Neural cell (in vitro differentiated cells): ENCODE measurements at regions not wholly inside any gene's neighbourhood (a gene's known extent, or its start where the extent isn't known, plus 50 kb on each side); places are given as distances from the start of the nearest gene placed in this dataset.

Experiments
- H2AFZ ChIP-seq: fragments of 200-600, 300-800 bp; sonication (generic), shearing (Covaris generic); 2 replicates; pipeline ENCODE4 v1.6.0; 2014; ENCODE audit warnings: low read depth, mild to moderate bottlenecking, antibody characterized with exemption, low read length, moderate library complexity
- H3F3A ChIP-seq: fragments of 200-600 bp; shearing (Covaris generic); 2 replicates; pipeline ENCODE4 v1.6.1; 2016; ENCODE audit warnings: mild to moderate bottlenecking, moderate library complexity, mixed read lengths, antibody characterized with exemption, low read length; ENCODE audit not compliant: insufficient read depth, poor library complexity, severe bottlenecking
- H3K27ac ChIP-seq: fragments of 200-600, 300-800 bp; sonication (generic), shearing (Covaris generic); 2 replicates; pipeline ENCODE4 v1.5.1; 2014; ENCODE audit warnings: mild to moderate bottlenecking, low read length, moderate library complexity
- H3K27me3 ChIP-seq: fragments of 300-800, 200-600 bp; sonication (generic), shearing (Covaris generic); 2 replicates; pipeline ENCODE4 v1.6.0; 2014; ENCODE audit warnings: mild to moderate bottlenecking, low read depth, low read length, moderate library complexity; ENCODE audit not compliant: insufficient read depth
- H3K36me3 ChIP-seq: fragments of 300-800, 200-600 bp; sonication (generic), shearing (Covaris generic); 2 replicates; pipeline ENCODE4 v1.5.1; 2014; ENCODE audit warnings: mild to moderate bottlenecking, antibody characterized with exemption, low read length, moderate library complexity; ENCODE audit not compliant: insufficient read depth
- H3K4me2 ChIP-seq: fragments of 300-800, 200-600 bp; sonication (generic), shearing (Covaris generic); 2 replicates; pipeline ENCODE4 v1.6.0; 2014; ENCODE audit warnings: mild to moderate bottlenecking, low read length
- H3K4me3 ChIP-seq: fragments of 300-800, 200-600 bp; sonication (generic), shearing (Covaris generic); 2 replicates; pipeline ENCODE4 v1.5.1; 2014; ENCODE audit warnings: mild to moderate bottlenecking, low read length, moderate library complexity
- H3K79me2 ChIP-seq: fragments of 200-600 bp; shearing (Covaris generic); replicated peaks from 2 replicates; pipeline ENCODE4 v1.6.0; 2014; ENCODE audit warnings: mild to moderate bottlenecking, low read length, moderate library complexity; ENCODE audit not compliant: insufficient read depth
- H3K9ac ChIP-seq: fragments of 300-800, 200-600 bp; sonication (generic), shearing (Covaris generic); 2 replicates; pipeline ENCODE4 v1.6.1; 2016; ENCODE audit warnings: mild to moderate bottlenecking, low read length, mixed read lengths
- H3K9me2 ChIP-seq: fragments of 200-600 bp; shearing (Covaris generic); 2 replicates; pipeline ENCODE4 v1.6.1; 2016; ENCODE audit warnings: mild to moderate bottlenecking, low read length, mixed read lengths; ENCODE audit not compliant: insufficient read depth
- H3K9me3 ChIP-seq: fragments of 200-600, 300-800 bp; sonication (generic), shearing (Covaris generic); 2 replicates; pipeline ENCODE4 v1.6.1; 2016; ENCODE audit warnings: mild to moderate bottlenecking, mixed run types, low read length, moderate library complexity, mixed read lengths
- H4K20me1 ChIP-seq: fragments of 200-600 bp; shearing (Covaris generic); 2 replicates; pipeline ENCODE4 v1.6.1; 2016; ENCODE audit warnings: mild to moderate bottlenecking, mixed run types; ENCODE audit not compliant: insufficient read depth
- CTCF ChIP-seq: fragments of 450-650 bp; IDR thresholded peaks from 2 replicates; pipeline ENCODE4 v1.5.1; 2014; ENCODE audit warnings: antibody characterized with exemption, mild to moderate bottlenecking, moderate library complexity; ENCODE audit not compliant: poor library complexity, severe bottlenecking
- EP300 ChIP-seq: fragments of 450-650 bp; conservative IDR thresholded peaks from 2 replicates; pipeline ENCODE4 v1.6.1; 2014; ENCODE audit warnings: antibody characterized with exemption, mild to moderate bottlenecking, moderate library complexity; ENCODE audit not compliant: poor library complexity, severe bottlenecking
- EZH2 ChIP-seq: fragments of 200-600, 300-800 bp; shearing (Covaris generic), sonication (generic); IDR thresholded peaks from 2 replicates; pipeline ENCODE4 v1.6.1; 2014; ENCODE audit warnings: antibody characterized with exemption, low read length, borderline replicate concordance, mild to moderate bottlenecking; ENCODE audit not compliant: insufficient read depth, poor library complexity, severe bottlenecking
- MXI1 ChIP-seq: fragments of 450-650 bp; conservative IDR thresholded peaks from 2 replicates; pipeline ENCODE4 v1.6.1; 2014; ENCODE audit warnings: antibody characterized with exemption, mild to moderate bottlenecking; ENCODE audit not compliant: poor library complexity, severe bottlenecking
- POLR2AphosphoS5 ChIP-seq: IDR thresholded peaks from 2 replicates; pipeline ENCODE4 v1.6.1; 2012
- RAD21 ChIP-seq: fragments of 450-650 bp; conservative IDR thresholded peaks from 2 replicates; pipeline ENCODE4 v1.6.1; 2014; ENCODE audit warnings: antibody characterized with exemption, mild to moderate bottlenecking, moderate library complexity
- REST ChIP-seq: IDR thresholded peaks from 2 replicates; pipeline ENCODE4 v1.6.1; 2012; ENCODE audit warnings: borderline replicate concordance
- SMC3 ChIP-seq: fragments of 450-650 bp; conservative IDR thresholded peaks from 2 replicates; pipeline ENCODE4 v1.6.1; 2014; ENCODE audit warnings: antibody characterized with exemption, mild to moderate bottlenecking, moderate library complexity; ENCODE audit not compliant: poor library complexity
- TAF1 ChIP-seq: IDR thresholded peaks from 2 replicates; pipeline ENCODE4 v1.6.1; 2012; ENCODE audit warnings: low read depth

- TF ChIP-seq RAD21 (no peak), POLR2AphosphoS5 (no peak), CTCF (no peak), REST (no peak), MXI1 (no peak), TAF1 (no peak), EZH2 (no peak), SMC3 (no peak), EP300 (no peak)
- Histone ChIP-seq H3K9me3 (no peaks in the 10 kb centered on the region), H3K9me2 (no peaks in the 10 kb centered on the region), H4K20me1 (no peaks in the 10 kb centered on the region), H3K36me3 (no peaks in the 10 kb centered on the region), H3K9ac (no peak overlapping the region), H3K4me3 (no peak overlapping the region), H3K4me2 (no peak overlapping the region), H3K27me3 (no peaks in the 10 kb centered on the region), H2AFZ (no peak overlapping the region), H3K79me2 (no peaks in the 10 kb centered on the region), H3F3A (no peaks in the 10 kb centered on the region), H3K27ac (no peak overlapping the region)
Observed at GRCh38 chr19:33977756-33978685, 181.4 kb downstream of the KCTD15 start.

GRCh38 chr19:33982706-33983105 lies 186.0 kb downstream of the KCTD15 start:
- Histone ChIP-seq H4K20me1 (no peaks in the 10 kb centered on the region), H3K9ac (no peak overlapping the region), H3K4me3 (no peak overlapping the region), H3K27me3 (no peaks in the 10 kb centered on the region), H3K4me2 (no peak overlapping the region), H2AFZ (no peak overlapping the region), H3F3A (no peaks in the 10 kb centered on the region), H3K79me2 (no peaks in the 10 kb centered on the region), H3K9me3 (peaks cover 3% of the 10 kb centered on the region), H3K36me3 (no peaks in the 10 kb centered on the region), H3K9me2 (no peaks in the 10 kb centered on the region), H3K27ac (no peak overlapping the region)
- no peak for TF ChIP-seq RAD21
- TF ChIP-seq MXI1 = no peak
- no peak for TF ChIP-seq EP300
- no peak for TF ChIP-seq EZH2
- TF ChIP-seq SMC3 = no peak
- TF ChIP-seq REST = no peak
- no peak for TF ChIP-seq POLR2AphosphoS5
- no peak for TF ChIP-seq CTCF
- TF ChIP-seq TAF1 = no peak
